IPS-18a (cell line): ENCODE measurements at regions not wholly inside any gene's neighbourhood (a gene's known extent, or its start where the extent isn't known, plus 50 kb on each side); places are given as distances from the start of the nearest gene placed in this dataset.

Source experiments
- H3K27ac ChIP-seq: one replicate; pipeline ENCODE4 v1.5.1; 2013; ENCODE audit warnings: low read length
- H3K27me3 ChIP-seq: one replicate; pipeline ENCODE4 v1.6.1; 2013; ENCODE audit warnings: mild to moderate bottlenecking, low read length; ENCODE audit not compliant: control insufficient read depth, insufficient read depth
- H3K36me3 ChIP-seq: one replicate; pipeline ENCODE4 v1.6.1; 2013; ENCODE audit warnings: low read depth, low read length; ENCODE audit not compliant: control insufficient read depth
- H3K4me1 ChIP-seq: one replicate; pipeline ENCODE4 v1.6.1; 2013; ENCODE audit warnings: low read depth, low read length; ENCODE audit not compliant: control insufficient read depth
- H3K4me3 ChIP-seq: one replicate; pipeline ENCODE4 v1.5.1; 2013; ENCODE audit warnings: low read length
- H3K9ac ChIP-seq: one replicate; pipeline ENCODE4 v1.6.1; 2013; ENCODE audit warnings: mild to moderate bottlenecking, low read length, moderate library complexity
- H3K9me3 ChIP-seq: one replicate; pipeline ENCODE4 v1.6.1; 2013; ENCODE audit warnings: low read depth, low read length; ENCODE audit not compliant: control insufficient read depth

- no peak overlapping the region for H3K9ac ChIP-seq
- no peaks in the 10 kb centered on the region for H3K27me3 ChIP-seq
- no peaks in the 10 kb centered on the region for H3K9me3 ChIP-seq
- no peak overlapping the region for H3K4me3 ChIP-seq
- no peak overlapping the region for H3K27ac ChIP-seq
- H3K4me1 ChIP-seq: no peaks in the 10 kb centered on the region
- no peaks in the 10 kb centered on the region for H3K36me3 ChIP-seq
Observed at GRCh38 chr1:212528501-212528900, 80.1 kb upstream of the ATF3 start.

DNA sequence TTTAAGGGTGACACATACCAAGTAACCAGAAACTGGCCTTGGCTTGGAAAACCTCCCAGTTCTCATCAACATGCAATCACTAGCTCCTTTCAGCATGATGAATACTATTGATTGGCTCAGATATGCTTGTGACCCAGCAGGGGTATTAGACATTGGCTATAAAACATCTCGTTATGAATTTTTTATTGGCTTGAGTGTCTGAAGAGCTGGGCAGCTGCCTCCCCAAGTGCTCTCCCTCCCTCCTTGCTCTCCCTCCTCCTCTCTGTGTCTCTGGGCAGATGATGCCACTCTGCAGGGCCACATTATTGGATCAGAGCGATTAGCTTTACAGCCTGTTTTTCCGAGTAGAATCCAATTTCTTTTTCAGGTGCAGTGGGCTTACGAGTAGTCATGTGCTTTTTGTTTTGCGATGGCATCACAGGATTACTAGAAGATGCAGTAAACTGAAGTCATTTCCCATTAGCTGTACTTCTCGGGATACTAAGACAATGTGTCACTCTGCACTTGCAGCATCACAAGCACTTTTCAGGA lies 79.3 kb upstream of the ATF3 start:
- Histone ChIP-seq H3K9ac (no peak overlapping the region), H3K27me3 (no peaks in the 10 kb centered on the region), H3K4me3 (no peak overlapping the region), H3K36me3 (no peaks in the 10 kb centered on the region), H3K9me3 (no peaks in the 10 kb centered on the region), H3K27ac (no peak overlapping the region), H3K4me1 (no peaks in the 10 kb centered on the region)

GRCh38 chr1:212531267-212531666 lies 77.3 kb upstream of the ATF3 start:
- Histone ChIP-seq H3K27me3 (no peaks in the 10 kb centered on the region), H3K4me3 (no peak overlapping the region)

GRCh38 chr1:212531796-212532195 lies 76.8 kb upstream of the ATF3 start:
- Histone ChIP-seq H3K27ac (no peak overlapping the region), H3K36me3 (no peaks in the 10 kb centered on the region), H3K9me3 (peaks cover 2% of the 10 kb centered on the region), H3K27me3 (no peaks in the 10 kb centered on the region), H3K4me1 (no peaks in the 10 kb centered on the region), H3K4me3 (no peak overlapping the region), H3K9ac (no peak overlapping the region)

More at GRCh38 chr1:212531267-212531666, 77.3 kb upstream of the ATF3 start:
- Histone ChIP-seq H3K4me1 (no peaks in the 10 kb centered on the region), H3K9me3 (no peaks in the 10 kb centered on the region), H3K27ac (no peak overlapping the region), H3K9ac (no peak overlapping the region), H3K36me3 (no peaks in the 10 kb centered on the region)

DNA sequence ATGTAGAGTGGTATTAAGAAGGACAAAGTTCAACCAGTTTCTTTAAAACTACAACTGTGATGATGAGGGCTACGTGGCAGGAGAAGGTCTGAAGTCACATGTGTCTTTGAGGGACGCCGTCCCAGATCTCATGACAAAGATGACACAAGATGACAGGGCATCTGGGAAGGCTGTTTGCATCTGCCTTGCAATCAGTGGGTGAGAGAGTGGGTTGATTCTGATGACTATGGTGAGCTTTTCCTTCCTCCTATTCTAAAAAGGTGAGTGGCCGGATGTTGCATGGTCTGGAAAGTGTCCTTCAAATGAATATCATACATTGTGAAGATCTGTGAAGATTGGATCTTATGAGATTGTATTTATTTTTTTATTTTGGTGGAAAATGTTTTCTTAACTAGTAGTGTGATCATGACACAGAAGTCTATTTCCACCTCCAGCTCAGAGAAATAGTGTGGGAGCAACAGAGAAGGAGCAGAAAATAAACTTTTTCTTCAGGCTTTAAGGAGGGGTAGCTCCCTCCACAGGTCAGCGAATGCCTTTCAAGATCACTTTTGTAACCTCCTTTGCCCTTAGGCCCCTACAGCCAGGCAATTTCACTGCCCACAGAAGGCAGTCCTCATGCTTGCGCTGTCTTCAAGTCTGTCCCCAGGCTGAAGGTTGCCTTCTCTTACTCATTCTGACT lies 76.0 kb upstream of the ATF3 start:
- no peak overlapping the region for H3K27ac ChIP-seq

GRCh38 chr1:212533148-212533517 lies 75.4 kb upstream of the ATF3 start:
- Histone ChIP-seq H3K9ac (no peak overlapping the region), H3K4me3 (no peak overlapping the region), H3K27me3 (no peaks in the 10 kb centered on the region), H3K9me3 (peaks cover 5% of the 10 kb centered on the region), H3K27ac (no peak overlapping the region), H3K36me3 (no peaks in the 10 kb centered on the region), H3K4me1 (no peaks in the 10 kb centered on the region)

More for the DNA sequence above, 76.0 kb upstream of the ATF3 start:
- no peaks in the 10 kb centered on the region for H3K27me3 ChIP-seq
- H3K4me1 ChIP-seq: no peaks in the 10 kb centered on the region
- H3K9me3 ChIP-seq: peaks cover 5% of the 10 kb centered on the region
- H3K9ac ChIP-seq: no peak overlapping the region
- no peaks in the 10 kb centered on the region for H3K36me3 ChIP-seq
- H3K4me3 ChIP-seq: no peak overlapping the region

DNA sequence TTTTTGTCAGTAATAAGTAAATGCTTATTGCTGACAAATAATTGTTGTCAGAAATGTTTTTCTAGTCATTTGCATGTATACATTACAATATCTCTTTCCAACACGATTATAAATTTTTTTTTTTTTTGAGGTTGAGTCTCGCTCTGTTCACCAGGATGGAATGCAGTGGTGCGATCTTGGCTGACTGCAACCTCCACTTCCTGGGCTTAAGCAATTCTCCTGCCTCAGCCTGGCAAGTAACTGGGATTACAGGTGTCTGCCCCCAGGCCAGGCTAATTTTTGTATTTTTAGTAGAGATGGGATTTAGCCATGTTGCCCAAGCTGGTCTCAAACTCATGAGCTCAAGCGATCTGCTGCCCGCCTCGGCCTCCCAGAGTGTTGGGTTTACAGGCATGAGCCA lies 72.0 kb upstream of the ATF3 start:
- Histone ChIP-seq H3K4me3 (no peak overlapping the region), H3K9me3 (peaks cover 5% of the 10 kb centered on the region), H3K9ac (no peak overlapping the region), H3K4me1 (no peaks in the 10 kb centered on the region), H3K27me3 (no peaks in the 10 kb centered on the region), H3K27ac (no peak overlapping the region), H3K36me3 (no peaks in the 10 kb centered on the region)

GRCh38 chr1:212537610-212538009 lies 71.0 kb upstream of the ATF3 start:
- Histone ChIP-seq H3K27me3 (no peaks in the 10 kb centered on the region), H3K4me1 (no peaks in the 10 kb centered on the region), H3K9me3 (peaks cover 5% of the 10 kb centered on the region), H3K27ac (no peak overlapping the region), H3K9ac (no peak overlapping the region), H3K4me3 (no peak overlapping the region), H3K36me3 (no peaks in the 10 kb centered on the region)

GRCh38 chr1:212539737-212540430 lies 68.7 kb upstream of the ATF3 start:
- Histone ChIP-seq H3K4me1 (no peaks in the 10 kb centered on the region), H3K27me3 (peaks cover 4% of the 10 kb centered on the region)

GRCh38 chr1:212542761-212543187 lies 65.8 kb upstream of the ATF3 start:
- H3K4me3 ChIP-seq: no peak overlapping the region
- H3K27ac ChIP-seq: no peak overlapping the region
- peaks cover 4% of the 10 kb centered on the region for H3K27me3 ChIP-seq
- no peak overlapping the region for H3K9ac ChIP-seq
- H3K9me3 ChIP-seq: no peaks in the 10 kb centered on the region
- no peaks in the 10 kb centered on the region for H3K36me3 ChIP-seq
- H3K4me1 ChIP-seq: peaks cover 16% of the 10 kb centered on the region

More at GRCh38 chr1:212539737-212540430, 68.7 kb upstream of the ATF3 start:
- no peak overlapping the region for H3K27ac ChIP-seq
- no peak overlapping the region for H3K4me3 ChIP-seq
- no peak overlapping the region for H3K9ac ChIP-seq
- peaks cover 5% of the 10 kb centered on the region for H3K9me3 ChIP-seq
- no peaks in the 10 kb centered on the region for H3K36me3 ChIP-seq

- no peaks in the 10 kb centered on the region for H3K9me3 ChIP-seq
- peaks cover 16% of the 10 kb centered on the region for H3K4me1 ChIP-seq
- H3K27me3 ChIP-seq: peaks cover 4% of the 10 kb centered on the region
- H3K4me3 ChIP-seq: no peak overlapping the region
- no peaks in the 10 kb centered on the region for H3K36me3 ChIP-seq
- H3K27ac ChIP-seq: no peak overlapping the region
- no peak overlapping the region for H3K9ac ChIP-seq
Observed at GRCh38 chr1:212544110-212544509, 64.5 kb upstream of the ATF3 start.
